ENCODE measurements at regions not wholly inside any gene's neighbourhood (a gene's known extent, or its start where the extent isn't known, plus 50 kb on each side); places are given as distances from the start of the nearest gene placed in this dataset.

GRCh38 chr3:124412644-124413043, 317.6 kb upstream of the UMPS start:
- CTCF ChIA-PET: no interaction called here
- TF ChIP-seq EZH2 (IDR thresholded peaks at IDR 0.05; ENCODE audit: low read depth) (no peak), CTCF (conservative IDR thresholded peaks at IDR 0.05) (no peak)
- DNase-seq: no peak
- intact Hi-C loops (cut with micrococcal nuclease; ENCODE audit: unreplicated experiment): no loop called here
- POLR2A ChIA-PET (ENCODE audit: unreplicated experiment): no interaction called here
- Histone ChIP-seq H3K4me1 (replicated peaks; ENCODE audit: insufficient read depth) (no peaks in the 10 kb centered on the region), H2AFZ (no peak overlapping the region), H3K27ac (no peak overlapping the region), H3K4me2 (no peak overlapping the region), H3K9me3 (ENCODE audit: insufficient read depth, low read depth) (no peaks in the 10 kb centered on the region), H3K4me3 (no peak overlapping the region), H3K36me3 (ENCODE audit: low read depth) (no peaks in the 10 kb centered on the region), H4K20me1 (ENCODE audit: insufficient read depth) (no peaks in the 10 kb centered on the region), H3K9me2 (ENCODE audit: insufficient read depth) (no peaks in the 10 kb centered on the region; the same call in 1 of the 2 replicates), H3F3A (ENCODE audit: insufficient read depth, low read depth) (no peaks in the 10 kb centered on the region), H3K27me3 (ENCODE audit: insufficient read depth, low read depth) (peaks cover 71% of the 10 kb centered on the region), H3K79me2 (ENCODE audit: low read depth) (no peaks in the 10 kb centered on the region)
- no TSS peak for BruUV-seq (replicated peaks)

GRCh38 chr3:124413393-124413792, 316.9 kb upstream of the UMPS start:
- Histone ChIP-seq H3K27me3 (ENCODE audit: insufficient read depth, low read depth) (peaks cover 77% of the 10 kb centered on the region), H3K79me2 (ENCODE audit: low read depth) (no peaks in the 10 kb centered on the region), H3K36me3 (ENCODE audit: low read depth) (no peaks in the 10 kb centered on the region), H3K9me3 (ENCODE audit: insufficient read depth, low read depth) (no peaks in the 10 kb centered on the region), H3F3A (ENCODE audit: insufficient read depth, low read depth) (no peaks in the 10 kb centered on the region), H2AFZ (no peak overlapping the region), H3K4me3 (no peak overlapping the region), H3K9me2 (ENCODE audit: insufficient read depth) (no peaks in the 10 kb centered on the region), H4K20me1 (ENCODE audit: insufficient read depth) (no peaks in the 10 kb centered on the region), H3K4me1 (replicated peaks; ENCODE audit: insufficient read depth) (no peaks in the 10 kb centered on the region), H3K4me2 (no peak overlapping the region), H3K27ac (no peak overlapping the region)
- no peak for TF ChIP-seq EZH2 (IDR thresholded peaks at IDR 0.05; ENCODE audit: low read depth)
- TF ChIP-seq CTCF (conservative IDR thresholded peaks at IDR 0.05): no peak
- BruUV-seq (replicated peaks): no TSS peak
- ChIA-PET CTCF (no interaction called here), POLR2A (ENCODE audit: unreplicated experiment) (no interaction called here)
- no peak for DNase-seq
- intact Hi-C loops (cut with micrococcal nuclease; ENCODE audit: unreplicated experiment): no loop called here

- CTCF ChIA-PET: no interaction called here
- no peak overlapping the region for H3K4me2 ChIP-seq
- H3K9me3 ChIP-seq (ENCODE audit: insufficient read depth, low read depth): no peaks in the 10 kb centered on the region
- H3K4me1 ChIP-seq (replicated peaks; ENCODE audit: insufficient read depth): no peaks in the 10 kb centered on the region
- no peak overlapping the region for H2AFZ ChIP-seq
- DNase-seq: no peak
- BruUV-seq (replicated peaks): no TSS peak
- H3K36me3 ChIP-seq (ENCODE audit: low read depth): no peaks in the 10 kb centered on the region
- no peak overlapping the region for H3K27ac ChIP-seq
- H3K27me3 ChIP-seq (ENCODE audit: insufficient read depth, low read depth): peaks cover 81% of the 10 kb centered on the region
- H3K4me3 ChIP-seq: no peak overlapping the region
- no peaks in the 10 kb centered on the region for H3K9me2 ChIP-seq (ENCODE audit: insufficient read depth)
- TF ChIP-seq CTCF (conservative IDR thresholded peaks at IDR 0.05) (no peak), EZH2 (IDR thresholded peaks at IDR 0.05; ENCODE audit: low read depth) (no peak)
- no peaks in the 10 kb centered on the region for H3F3A ChIP-seq (ENCODE audit: insufficient read depth, low read depth)
- POLR2A ChIA-PET (ENCODE audit: unreplicated experiment): no interaction called here
- no peaks in the 10 kb centered on the region for H3K79me2 ChIP-seq (ENCODE audit: low read depth)
- no peaks in the 10 kb centered on the region for H4K20me1 ChIP-seq (ENCODE audit: insufficient read depth)
- intact Hi-C loops (cut with micrococcal nuclease; ENCODE audit: unreplicated experiment): no loop called here
Observed at GRCh38 chr3:124413989-124414598, 316.2 kb upstream of the UMPS start.
